IMR-90 (cell line): ENCODE measurements at regions not wholly inside any gene's neighbourhood (a gene's known extent, or its start where the extent isn't known, plus 50 kb on each side); places are given as distances from the start of the nearest gene placed in this dataset.

Source experiments
- ATAC-seq: fragments of 200-7000 bp; cut with Tn5 transposase; 2 replicates; pipeline ENCODE4 v1.9.1; 2020; ENCODE audit warnings: low read depth, mild to moderate bottlenecking, moderate library complexity
- BruUV-seq: library from RNA; stranded (reverse); fragments of 400-500 nt; replicated peaks from 2 replicates; lab custom pipeline; 2021; lab: Mats Ljungman, UMichigan
- CTCF ChIA-PET: fragments of 300-600 bp; formaldehyde crosslinking; extraction: SDS; loops from one replicate; lab custom pipeline; 2021; ENCODE audit warnings: antibody characterized with exemption; lab: Yijun Ruan, JAX
- POLR2A ChIA-PET: fragments of 300-600 bp; sonication (Branson Sonifier 250); formaldehyde crosslinking; loops from one replicate; lab custom pipeline; 2022; ENCODE audit warnings: antibody characterized with exemption; ENCODE audit not compliant: unreplicated experiment; lab: Charles Lee
- DNase-seq: peaks from one replicate; pipeline ENCODE4 v3.0.0; 2013
- H2AFZ ChIP-seq: replicated peaks from 2 replicates; pipeline ENCODE3; 2013; ENCODE audit warnings: low read length, mild to moderate bottlenecking; ENCODE audit not compliant: poor library complexity
- H2AK5ac ChIP-seq: 2 replicates; pipeline ENCODE4 v1.6.1; 2013; ENCODE audit warnings: low read depth, low read length, inconsistent platforms
- H2AK9ac ChIP-seq: replicated peaks from 2 replicates; pipeline ENCODE3; 2013; ENCODE audit warnings: mild to moderate bottlenecking, low read depth, low read length, moderate library complexity; ENCODE audit not compliant: poor library complexity
- H2BK120ac ChIP-seq: 2 replicates; pipeline ENCODE4 v1.6.1; 2013; ENCODE audit warnings: low read depth, low read length, inconsistent platforms
- H2BK15ac ChIP-seq: 3 replicates; pipeline ENCODE4 v1.6.1; 2013; ENCODE audit warnings: low read depth, low read length, inconsistent platforms
- H2BK20ac ChIP-seq: 2 replicates; pipeline ENCODE4 v1.6.1; 2013; ENCODE audit warnings: low read depth, mild to moderate bottlenecking, inconsistent platforms, low read length, moderate library complexity
- H2BK5ac ChIP-seq: 2 replicates; pipeline ENCODE4 v1.6.1; 2013; ENCODE audit warnings: mild to moderate bottlenecking, low read depth, low read length, inconsistent platforms; ENCODE audit not compliant: poor library complexity, severe bottlenecking
- H3K14ac ChIP-seq: replicated peaks from 2 replicates; pipeline ENCODE4 v1.6.1; 2013; ENCODE audit warnings: low read depth, low read length, inconsistent platforms
- H3K18ac ChIP-seq: 2 replicates; pipeline ENCODE4 v1.6.1; 2013; ENCODE audit warnings: low read depth, low read length, control low read depth
- H3K23ac ChIP-seq: 2 replicates; pipeline ENCODE4 v1.6.1; 2013; ENCODE audit warnings: low read depth, low read length, inconsistent platforms
- H3K27ac ChIP-seq: 2 replicates; pipeline ENCODE4 v1.5.1; 2013; ENCODE audit warnings: mild to moderate bottlenecking, control low read depth, low read length; ENCODE audit not compliant: insufficient read depth
- H3K27me3 ChIP-seq: 2 replicates; pipeline ENCODE4 v1.6.1; 2013; ENCODE audit warnings: low read length; ENCODE audit not compliant: control insufficient read depth, insufficient read depth
- H3K36me3 ChIP-seq: 2 replicates; pipeline ENCODE4 v1.6.1; 2013; ENCODE audit warnings: low read length, mixed read lengths; ENCODE audit not compliant: control insufficient read depth, insufficient read depth
- H3K4ac ChIP-seq: 2 replicates; pipeline ENCODE4 v1.6.1; 2013; ENCODE audit warnings: low read depth, low read length, inconsistent platforms
- H3K4me1 ChIP-seq: 2 replicates; pipeline ENCODE4 v1.6.1; 2013; ENCODE audit warnings: low read length, mixed read lengths; ENCODE audit not compliant: control insufficient read depth, insufficient read depth
- H3K4me2 ChIP-seq: 2 replicates; pipeline ENCODE4 v1.6.1; 2013; ENCODE audit warnings: low read depth, mild to moderate bottlenecking, control low read depth, low read length, moderate library complexity
- H3K4me3 ChIP-seq: 2 replicates; pipeline ENCODE4 v1.5.1; 2013; ENCODE audit warnings: low read depth, mild to moderate bottlenecking, control low read depth, low read length, moderate library complexity; ENCODE audit not compliant: insufficient read depth
- H3K56ac ChIP-seq: 2 replicates; pipeline ENCODE4 v1.6.1; 2013; ENCODE audit warnings: low read length, inconsistent platforms; ENCODE audit not compliant: insufficient read depth; ENCODE audit errors: extremely low read depth
- H3K79me1 ChIP-seq, 2 experiments: 2 replicates each; pipeline ENCODE4 v1.6.1; 2013; ENCODE audit warnings: low read length in 2 of 2, inconsistent platforms in 1 of 2, low read depth in 1 of 2
- H3K9ac ChIP-seq: 2 replicates; pipeline ENCODE4 v1.6.1; 2013; ENCODE audit warnings: low read depth, low read length, control low read depth
- H3K9me1 ChIP-seq: 2 replicates; pipeline ENCODE4 v1.6.1; 2013; ENCODE audit warnings: low read length, inconsistent platforms; ENCODE audit not compliant: insufficient read depth
- H3K9me3 ChIP-seq: 2 replicates; pipeline ENCODE4 v1.6.1; 2013; ENCODE audit warnings: low read length; ENCODE audit not compliant: control insufficient read depth, insufficient read depth
- H4K20me1 ChIP-seq: 2 replicates; pipeline ENCODE4 v1.6.1; 2013; ENCODE audit warnings: low read length, inconsistent platforms; ENCODE audit not compliant: insufficient read depth
- H4K5ac ChIP-seq: 2 replicates; pipeline ENCODE4 v1.6.1; 2013; ENCODE audit warnings: mild to moderate bottlenecking, low read depth, low read length, control low read depth
- H4K8ac ChIP-seq, 2 experiments: 2 replicates each; pipeline ENCODE4 v1.6.1; 2013; ENCODE audit warnings: low read depth in 2 of 2, low read length in 2 of 2, control low read depth in 1 of 2, inconsistent platforms in 1 of 2
- H4K91ac ChIP-seq: 2 replicates; pipeline ENCODE4 v1.6.1; 2013; ENCODE audit warnings: low read depth, low read length, inconsistent platforms; ENCODE audit not compliant: insufficient read depth
- BHLHE40 ChIP-seq: fragments of 150-350 bp; IDR thresholded peaks from 2 replicates; pipeline ENCODE4 v1.6.1; 2016; ENCODE audit warnings: mild to moderate bottlenecking, low read depth, low read length
- CHD1 ChIP-seq: IDR thresholded peaks from 2 replicates; pipeline ENCODE4 v1.6.1; 2012; ENCODE audit warnings: low read depth, low read length, improper control_type of control experiment
- ELK1 ChIP-seq: fragments of 150-350 bp; IDR thresholded peaks from 2 replicates; pipeline ENCODE4 v1.6.1; 2016; ENCODE audit warnings: low read depth, mild to moderate bottlenecking, low read length, moderate library complexity, borderline replicate concordance
- FOS ChIP-seq: fragments of 150-350 bp; IDR thresholded peaks from 2 replicates; pipeline ENCODE4 v1.6.1; 2016; ENCODE audit warnings: low read depth, low read length
- MAFK ChIP-seq: IDR thresholded peaks from 2 replicates; pipeline ENCODE4 v1.6.1; 2012; ENCODE audit warnings: low read depth, low read length, improper control_type of control experiment
- WGBS, 2 experiments: methylation state at CpG; one replicate each; pipeline versions ENCODE4 v1.1.5 to v1.1.7; 2013; ENCODE audit warnings: missing lambda C conversion rate in 2 of 2; ENCODE audit not compliant: insufficient read length in 1 of 2; ENCODE audit errors: extremely low coverage in 2 of 2; 5-methylcytosine and 5-hydroxymethylcytosine counted together
- dilution Hi-C: fragments of 300-500 bp; cut with HindIII; formaldehyde crosslinking; loops from one replicate; pipeline ENCODE4 v1.14.3; 2018; ENCODE audit warnings: low sequenced_read_pairs; ENCODE audit not compliant: unreplicated experiment
- in situ Hi-C: fragments of 300-500 bp; cut with MboI; formaldehyde crosslinking; loops from 3 replicates; pipeline ENCODE4 v1.14.3; 2019; ENCODE audit warnings: low sequenced_read_pairs, inconsistent platforms, mixed read lengths
- intact Hi-C: fragments of 100-400 bp; cut with micrococcal nuclease; formaldehyde crosslinking; loops from 2 replicates; pipeline ENCODE4 v1.10.0; 2022

DNA sequence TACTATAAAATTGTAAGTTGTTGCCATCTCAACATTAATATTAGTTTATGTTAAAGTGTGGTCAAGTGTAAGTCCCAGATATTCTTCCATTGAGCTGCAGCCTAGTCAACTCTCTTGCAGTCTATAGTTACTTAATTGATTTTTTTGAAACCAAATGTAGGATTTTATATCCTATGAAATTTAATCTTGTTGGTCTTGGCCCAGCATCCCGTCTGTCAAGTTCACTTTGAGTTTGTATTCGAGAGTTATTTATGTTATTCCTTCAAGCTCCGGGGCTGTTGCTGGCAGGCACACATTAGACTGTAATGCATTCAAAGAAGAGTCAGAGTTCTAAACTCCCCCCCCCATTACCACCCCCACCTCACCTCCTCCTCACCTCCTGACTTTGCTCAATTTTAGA is 71.0 kb upstream of the SPACA1 start:
- POLR2A ChIA-PET = no interaction called here
- dilution Hi-C loops = no loop called here
- H3K27me3 ChIP-seq = no peaks in the 10 kb centered on the region

More for the DNA sequence above, 71.0 kb upstream of the SPACA1 start:
- H2BK5ac ChIP-seq = no peak overlapping the region
- no peak overlapping the region for H4K8ac ChIP-seq
- WGBS, 2 experiments = no CpG with 5 or more reads among the region's 3 CpGs
- CTCF ChIA-PET = no interaction called here
- H4K91ac ChIP-seq = no peak overlapping the region
- no peaks in the 10 kb centered on the region for H4K20me1 ChIP-seq
- H2AFZ ChIP-seq = no peak overlapping the region
- ATAC-seq = no peak
- H3K4me3 ChIP-seq = no peak overlapping the region
- no peaks in the 10 kb centered on the region for H3K4me1 ChIP-seq
- no peak overlapping the region for H2BK120ac ChIP-seq
- no peak overlapping the region for H2AK5ac ChIP-seq
- intact Hi-C loops = no loop called here
- H3K9ac ChIP-seq = no peak overlapping the region
- no peak overlapping the region for H3K4me2 ChIP-seq
- no peaks in the 10 kb centered on the region for H3K9me1 ChIP-seq
- H2BK20ac ChIP-seq = no peak overlapping the region
- no peaks in the 10 kb centered on the region for H3K79me1 ChIP-seq
- BruUV-seq = no TSS peak
- no peak for DNase-seq
- no peak overlapping the region for H3K27ac ChIP-seq
- no peak overlapping the region for H3K4ac ChIP-seq
- H3K14ac ChIP-seq = no peak overlapping the region
- H3K18ac ChIP-seq = no peak overlapping the region
- H3K56ac ChIP-seq = no peak overlapping the region
- H3K23ac ChIP-seq = no peak overlapping the region
- H2AK9ac ChIP-seq = no peak overlapping the region
- H3K36me3 ChIP-seq = no peaks in the 10 kb centered on the region
- TF ChIP-seq MAFK (no peak), ELK1 (no peak), BHLHE40 (no peak), FOS (no peak), CHD1 (no peak)
- H3K9me3 ChIP-seq = no peaks in the 10 kb centered on the region
- H4K5ac ChIP-seq = no peak overlapping the region
- in situ Hi-C loops = no loop called here
- no peak overlapping the region for H2BK15ac ChIP-seq
